ENCODE measurements at regions not wholly inside any gene's neighbourhood (a gene's known extent, or its start where the extent isn't known, plus 50 kb on each side); places are given as distances from the start of the nearest gene placed in this dataset.

DNA sequence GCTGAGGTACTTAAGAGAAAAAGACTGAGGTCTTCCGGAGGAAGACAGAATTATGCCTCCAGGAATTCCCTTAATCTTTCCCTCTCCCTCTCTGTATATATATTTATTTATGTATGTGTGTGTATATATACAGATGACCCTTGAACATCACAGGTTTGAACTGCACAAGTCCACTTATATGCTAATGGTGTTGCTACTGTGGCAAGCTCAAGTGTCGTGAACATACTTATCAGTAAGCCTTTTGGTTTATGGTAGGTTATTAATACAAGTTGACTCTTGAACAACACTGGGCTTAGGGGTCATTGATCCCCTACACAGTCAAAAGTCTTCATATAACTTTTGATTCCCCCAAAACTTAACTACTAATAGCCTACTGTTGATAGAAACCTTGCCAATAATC, 106.8 kb downstream of the NUDT12 start:
- DNase-seq (ENCODE audit: low spot score): no peak
- H3K4me3 Mint-ChIP-seq (ENCODE audit: unreplicated experiment): no peak overlapping the region
- TF ChIP-seq, protein P1, sequence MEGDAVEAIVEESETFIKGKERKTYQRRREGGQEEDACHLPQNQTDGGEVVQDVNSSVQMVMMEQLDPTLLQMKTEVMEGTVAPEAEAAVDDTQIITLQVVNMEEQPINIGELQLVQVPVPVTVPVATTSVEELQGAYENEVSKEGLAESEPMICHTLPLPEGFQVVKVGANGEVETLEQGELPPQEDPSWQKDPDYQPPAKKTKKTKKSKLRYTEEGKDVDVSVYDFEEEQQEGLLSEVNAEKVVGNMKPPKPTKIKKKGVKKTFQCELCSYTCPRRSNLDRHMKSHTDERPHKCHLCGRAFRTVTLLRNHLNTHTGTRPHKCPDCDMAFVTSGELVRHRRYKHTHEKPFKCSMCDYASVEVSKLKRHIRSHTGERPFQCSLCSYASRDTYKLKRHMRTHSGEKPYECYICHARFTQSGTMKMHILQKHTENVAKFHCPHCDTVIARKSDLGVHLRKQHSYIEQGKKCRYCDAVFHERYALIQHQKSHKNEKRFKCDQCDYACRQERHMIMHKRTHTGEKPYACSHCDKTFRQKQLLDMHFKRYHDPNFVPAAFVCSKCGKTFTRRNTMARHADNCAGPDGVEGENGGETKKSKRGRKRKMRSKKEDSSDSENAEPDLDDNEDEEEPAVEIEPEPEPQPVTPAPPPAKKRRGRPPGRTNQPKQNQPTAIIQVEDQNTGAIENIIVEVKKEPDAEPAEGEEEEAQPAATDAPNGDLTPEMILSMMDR (IDR thresholded peaks at IDR 0.05; ENCODE audit: unreplicated experiment): no peak
- H3K4me1 Mint-ChIP-seq (ENCODE audit: unreplicated experiment): peaks cover 8% of the 10 kb centered on the region
- H3K9me3 Mint-ChIP-seq (ENCODE audit: unreplicated experiment): no peaks in the 10 kb centered on the region
- peaks cover 1% of the 10 kb centered on the region for H3K27me3 Mint-ChIP-seq (ENCODE audit: unreplicated experiment)
- H3K27ac Mint-ChIP-seq (ENCODE audit: unreplicated experiment): no peak overlapping the region
- no peaks in the 10 kb centered on the region for H3K36me3 Mint-ChIP-seq (ENCODE audit: low read depth, unreplicated experiment)

DNA sequence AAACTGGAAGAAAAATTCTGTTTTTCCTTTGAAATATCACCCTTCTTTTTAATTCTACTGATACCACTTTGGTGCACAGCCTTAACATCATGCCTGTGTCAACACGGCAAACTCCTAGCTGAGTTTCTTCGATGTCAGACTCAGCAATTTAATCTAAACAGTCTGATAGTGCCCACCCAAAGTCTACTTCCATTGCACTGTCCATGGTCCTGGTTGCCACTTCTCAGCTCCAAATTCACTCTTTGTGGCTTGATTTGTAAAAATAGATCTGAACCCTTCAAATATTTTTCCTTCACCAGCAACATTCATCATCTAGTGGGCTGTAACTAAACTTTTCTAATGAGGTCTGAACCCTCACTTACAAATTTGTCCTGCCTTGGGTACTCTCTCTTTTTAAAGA, 107.8 kb downstream of the NUDT12 start:
- H3K36me3 Mint-ChIP-seq (ENCODE audit: low read depth, unreplicated experiment): no peaks in the 10 kb centered on the region
- peaks cover 1% of the 10 kb centered on the region for H3K27me3 Mint-ChIP-seq (ENCODE audit: unreplicated experiment)
- no peak for DNase-seq (ENCODE audit: low spot score)
- H3K4me1 Mint-ChIP-seq (ENCODE audit: unreplicated experiment): peaks cover 8% of the 10 kb centered on the region
- TF ChIP-seq, protein P1 (IDR thresholded peaks at IDR 0.05; ENCODE audit: unreplicated experiment): no peak
- no peaks in the 10 kb centered on the region for H3K9me3 Mint-ChIP-seq (ENCODE audit: unreplicated experiment)
- H3K27ac Mint-ChIP-seq (ENCODE audit: unreplicated experiment): no peak overlapping the region
- H3K4me3 Mint-ChIP-seq (ENCODE audit: unreplicated experiment): no peak overlapping the region

DNA sequence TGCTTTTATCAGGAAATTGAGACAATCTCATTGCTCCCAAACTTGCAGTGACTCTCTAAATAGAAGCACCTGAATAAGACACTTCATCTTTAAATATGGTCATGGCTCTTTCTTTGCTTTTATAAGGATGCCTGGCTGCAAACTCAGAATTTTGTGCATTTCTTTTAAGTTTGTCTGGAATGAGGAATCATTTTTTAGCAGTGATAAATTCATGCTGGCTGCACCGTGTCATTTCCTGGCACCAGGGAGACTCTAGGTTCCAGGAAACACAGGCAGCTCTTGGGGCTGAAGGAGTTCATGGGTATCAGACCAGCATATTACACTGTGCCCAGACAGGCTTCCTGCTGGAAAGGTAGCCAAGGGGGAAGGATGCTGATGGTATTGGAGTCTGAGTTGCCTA, 109.9 kb downstream of the NUDT12 start:
- H3K27ac Mint-ChIP-seq (ENCODE audit: unreplicated experiment): no peak overlapping the region
- TF ChIP-seq, protein P1 (IDR thresholded peaks at IDR 0.05; ENCODE audit: unreplicated experiment): no peak
- H3K4me1 Mint-ChIP-seq (ENCODE audit: unreplicated experiment): peaks cover 8% of the 10 kb centered on the region
- DNase-seq (ENCODE audit: low spot score): no peak
- no peaks in the 10 kb centered on the region for H3K36me3 Mint-ChIP-seq (ENCODE audit: low read depth, unreplicated experiment)
- H3K27me3 Mint-ChIP-seq (ENCODE audit: unreplicated experiment): peaks cover 1% of the 10 kb centered on the region
- no peaks in the 10 kb centered on the region for H3K9me3 Mint-ChIP-seq (ENCODE audit: unreplicated experiment)
- H3K4me3 Mint-ChIP-seq (ENCODE audit: unreplicated experiment): no peak overlapping the region

DNA sequence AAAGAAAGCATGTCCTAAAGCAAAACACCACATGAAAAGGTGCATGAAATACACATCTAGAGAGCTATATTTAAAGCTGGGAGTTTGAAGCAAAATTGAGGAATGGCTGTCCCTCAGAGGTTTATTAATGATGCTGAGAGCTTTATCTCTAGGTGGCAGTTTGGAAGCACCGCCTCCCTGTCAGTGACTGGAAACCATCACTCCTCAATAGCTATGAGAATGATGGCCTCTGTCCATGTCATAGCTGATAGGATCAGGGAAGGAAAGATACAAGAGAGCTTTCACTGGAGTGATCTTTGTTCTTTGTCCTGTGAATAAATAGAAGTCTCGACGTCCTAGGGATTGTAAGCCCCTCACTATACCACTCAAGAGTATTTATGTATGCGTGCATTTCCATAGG, 110.5 kb downstream of the NUDT12 start:
- Mint-ChIP-seq H3K9me3 (ENCODE audit: unreplicated experiment) (no peaks in the 10 kb centered on the region), H3K36me3 (ENCODE audit: low read depth, unreplicated experiment) (no peaks in the 10 kb centered on the region), H3K27me3 (ENCODE audit: unreplicated experiment) (peaks cover 1% of the 10 kb centered on the region), H3K4me1 (ENCODE audit: unreplicated experiment) (peaks cover 8% of the 10 kb centered on the region), H3K27ac (ENCODE audit: unreplicated experiment) (no peak overlapping the region), H3K4me3 (ENCODE audit: unreplicated experiment) (no peak overlapping the region)
- DNase-seq (ENCODE audit: low spot score): no peak
- TF ChIP-seq, protein P1 (IDR thresholded peaks at IDR 0.05; ENCODE audit: unreplicated experiment): no peak

DNA sequence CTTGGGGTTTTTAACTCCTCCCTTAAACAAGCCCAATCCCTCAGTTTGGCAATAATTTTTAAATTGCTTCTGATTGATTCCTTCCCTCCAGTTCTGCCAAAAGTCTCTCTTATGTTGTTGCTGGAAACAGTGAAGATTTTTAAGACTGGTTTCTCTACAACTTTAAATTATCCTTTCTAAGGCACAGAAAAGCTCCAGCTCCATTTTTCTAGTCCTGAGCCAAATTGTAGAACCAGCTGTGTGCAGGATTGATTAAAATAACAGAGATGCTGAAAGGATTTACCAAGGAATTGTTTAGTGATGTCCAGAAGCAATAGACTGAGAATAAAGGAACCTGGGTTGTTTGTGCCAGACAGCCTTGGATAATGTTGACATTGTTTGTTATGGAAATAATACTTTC, 111.3 kb downstream of the NUDT12 start:
- H3K27ac Mint-ChIP-seq (ENCODE audit: unreplicated experiment): no peak overlapping the region
- no peaks in the 10 kb centered on the region for H3K9me3 Mint-ChIP-seq (ENCODE audit: unreplicated experiment)
- H3K27me3 Mint-ChIP-seq (ENCODE audit: unreplicated experiment): peaks cover 3% of the 10 kb centered on the region
- TF ChIP-seq, protein P1 (IDR thresholded peaks at IDR 0.05; ENCODE audit: unreplicated experiment): no peak
- no peak for DNase-seq (ENCODE audit: low spot score)
- H3K36me3 Mint-ChIP-seq (ENCODE audit: low read depth, unreplicated experiment): no peaks in the 10 kb centered on the region
- H3K4me3 Mint-ChIP-seq (ENCODE audit: unreplicated experiment): no peak overlapping the region
- H3K4me1 Mint-ChIP-seq (ENCODE audit: unreplicated experiment): peaks cover 8% of the 10 kb centered on the region
